Cardiac muscle cell (in vitro differentiated cells and primary cell): ENCODE measurements at regions not wholly inside any gene's neighbourhood (a gene's known extent, or its start where the extent isn't known, plus 50 kb on each side); places are given as distances from the start of the nearest gene placed in this dataset.

Experiments
- DNase-seq, 2 donors: peaks; one replicate each; pipeline versions ENCODE4 v3.0.0 to v3.0.0-alpha.2; 2010 to 2017; ENCODE audit warnings: low read depth in 1 of 2, low spot score in 1 of 2
- H3K27ac ChIP-seq: fragments of 200-600 bp; sonication (generic); 2 replicates; pipeline ENCODE4 v1.5.1; 2016
- H3K27me3 ChIP-seq: fragments of 200-600 bp; sonication (generic); 2 replicates; pipeline ENCODE4 v1.6.0; 2016; ENCODE audit warnings: control low read depth
- H3K36me3 ChIP-seq: fragments of 200-600 bp; sonication (generic); 2 replicates; pipeline ENCODE4 v1.5.1; 2016; ENCODE audit warnings: control low read depth
- H3K4me1 ChIP-seq: fragments of 200-600 bp; sonication (generic); 2 replicates; pipeline ENCODE4 v1.8.1; 2017; ENCODE audit warnings: low read depth, mild to moderate bottlenecking, mixed run types
- H3K4me3 ChIP-seq: fragments of 200-600 bp; sonication (generic); 2 replicates; pipeline ENCODE4 v1.5.1; 2016; ENCODE audit warnings: mild to moderate bottlenecking
- H3K9me3 ChIP-seq: fragments of 200-600 bp; sonication (generic); 2 replicates; pipeline ENCODE4 v1.5.1; 2017; ENCODE audit warnings: low read depth, mild to moderate bottlenecking, control low read depth
- CTCF ChIP-seq: IDR thresholded peaks from 2 replicates; pipeline ENCODE4 v1.5.1; 2012; ENCODE audit warnings: low read depth, mild to moderate bottlenecking, low read length

GRCh38 chr5:159452480-159453167 is 122.3 kb upstream of the IL12B start:
- Histone ChIP-seq H3K9me3 (no peaks in the 10 kb centered on the region), H3K27ac (no peak overlapping the region), H3K36me3 (no peaks in the 10 kb centered on the region), H3K27me3 (no peaks in the 10 kb centered on the region), H3K4me1 (peaks cover 7% of the 10 kb centered on the region), H3K4me3 (no peak overlapping the region)
- DNase-seq: no peak
- TF ChIP-seq CTCF: no peak

GRCh38 chr5:159453209-159453608 is 122.9 kb upstream of the IL12B start:
- no peaks in the 10 kb centered on the region for H3K36me3 ChIP-seq
- no peaks in the 10 kb centered on the region for H3K27me3 ChIP-seq
- no peaks in the 10 kb centered on the region for H3K9me3 ChIP-seq
- H3K4me1 ChIP-seq: peaks cover 7% of the 10 kb centered on the region
- H3K4me3 ChIP-seq: no peak overlapping the region
- no peak for DNase-seq
- TF ChIP-seq CTCF: no peak
- no peak overlapping the region for H3K27ac ChIP-seq

GRCh38 chr5:159456261-159456660 is 126.0 kb upstream of the IL12B start:
- no peak for TF ChIP-seq CTCF
- H3K27ac ChIP-seq: no peak overlapping the region
- peaks cover 3% of the 10 kb centered on the region for H3K4me1 ChIP-seq
- no peaks in the 10 kb centered on the region for H3K27me3 ChIP-seq
- H3K9me3 ChIP-seq: no peaks in the 10 kb centered on the region
- no peaks in the 10 kb centered on the region for H3K36me3 ChIP-seq
- no peak for DNase-seq
- no peak overlapping the region for H3K4me3 ChIP-seq

- no peaks in the 10 kb centered on the region for H3K36me3 ChIP-seq
- no peak for DNase-seq
- TF ChIP-seq CTCF: no peak
- no peaks in the 10 kb centered on the region for H3K27me3 ChIP-seq
- H3K9me3 ChIP-seq: no peaks in the 10 kb centered on the region
- no peak overlapping the region for H3K27ac ChIP-seq
- no peaks in the 10 kb centered on the region for H3K4me1 ChIP-seq
- no peak overlapping the region for H3K4me3 ChIP-seq
Measured at GRCh38 chr5:159456722-159457465, 126.6 kb upstream of the IL12B start.

GRCh38 chr5:159458217-159458711 is 128.0 kb upstream of the IL12B start:
- no peaks in the 10 kb centered on the region for H3K4me1 ChIP-seq
- no peaks in the 10 kb centered on the region for H3K36me3 ChIP-seq
- H3K27ac ChIP-seq: no peak overlapping the region
- no peak for DNase-seq
- no peak for TF ChIP-seq CTCF
- H3K9me3 ChIP-seq: no peaks in the 10 kb centered on the region
- H3K4me3 ChIP-seq: no peak overlapping the region
- no peaks in the 10 kb centered on the region for H3K27me3 ChIP-seq
